Liver (tissue), 7 donors: ENCODE measurements at regions not wholly inside any gene's neighbourhood (a gene's known extent, or its start where the extent isn't known, plus 50 kb on each side); places are given as distances from the start of the nearest gene placed in this dataset.
"Not testable (repeated sequence)": the region's sequence is repeated elsewhere in the genome, so short reads cannot be mapped to it uniquely, and the experiment has no call there.

Source experiments
- DNase-seq: peaks from one replicate; pipeline ENCODE4 v3.0.0-alpha.2; 2017; ENCODE audit warnings: low spot score
- H3K27ac ChIP-seq, 2 donors: one replicate each; pipeline ENCODE4 v1.7.0; 2013; ENCODE audit warnings: inconsistent platforms in 2 of 2, low read length in 2 of 2, control low read depth in 1 of 2, low read depth in 1 of 2, mild to moderate bottlenecking in 1 of 2
- H3K27me3 ChIP-seq, 4 donors: one replicate each; pipeline versions ENCODE4 v1.6.1 to v1.7.0; 2013; ENCODE audit warnings: low read length in 3 of 4, inconsistent platforms in 1 of 4, mild to moderate bottlenecking in 1 of 4, moderate library complexity in 1 of 4; ENCODE audit not compliant: control insufficient read depth in 4 of 4, insufficient read depth in 4 of 4
- H3K36me3 ChIP-seq, 4 donors: one replicate each; pipeline versions ENCODE4 v1.6.1 to v1.7.0; 2013; ENCODE audit warnings: low read length in 3 of 4, mild to moderate bottlenecking in 3 of 4, low read depth in 1 of 4, moderate library complexity in 1 of 4; ENCODE audit not compliant: control insufficient read depth in 4 of 4, insufficient read depth in 3 of 4
- H3K4me1 ChIP-seq, 4 donors: one replicate each; pipeline versions ENCODE4 v1.6.1 to v1.7.0; 2013; ENCODE audit warnings: low read length in 3 of 4, mild to moderate bottlenecking in 3 of 4, moderate library complexity in 1 of 4; ENCODE audit not compliant: control insufficient read depth in 4 of 4, insufficient read depth in 4 of 4
- H3K4me3 ChIP-seq, 3 donors: one replicate each; pipeline versions ENCODE4 v1.6.1 to v1.7.0; 2013; ENCODE audit warnings: low read length in 3 of 3, control low read depth in 1 of 3, low read depth in 1 of 3, mild to moderate bottlenecking in 1 of 3
- H3K9ac ChIP-seq, 2 donors: one replicate each; pipeline ENCODE4 v1.7.0; 2013; ENCODE audit warnings: low read length in 2 of 2, mild to moderate bottlenecking in 2 of 2, moderate library complexity in 2 of 2, control low read depth in 1 of 2, low read depth in 1 of 2
- H3K9me3 ChIP-seq, 4 donors: one replicate each; pipeline versions ENCODE4 v1.6.1 to v1.7.0; 2013; ENCODE audit warnings: low read length in 3 of 4; ENCODE audit not compliant: control insufficient read depth in 4 of 4
- ATF3 ChIP-seq: IDR thresholded peaks from 2 replicates; pipeline ENCODE4 v1.6.1; 2016; ENCODE audit warnings: antibody characterized with exemption
- FOXA2 ChIP-seq: IDR thresholded peaks from 2 replicates; pipeline ENCODE4 v1.6.1; 2016; ENCODE audit warnings: antibody characterized with exemption
- HNF4A ChIP-seq, 2 donors: conservative IDR thresholded peaks; 2 replicates each; pipeline ENCODE4 v1.6.1; 2016; ENCODE audit warnings: antibody characterized with exemption in 2 of 2, mild to moderate bottlenecking in 2 of 2
- JUND ChIP-seq, 2 donors: IDR thresholded peaks; 2 replicates each; pipeline ENCODE4 v1.6.1; 2016; ENCODE audit warnings: antibody characterized with exemption in 2 of 2
- NR2F2 ChIP-seq: IDR thresholded peaks from 2 replicates; pipeline ENCODE4 v1.6.1; 2016; ENCODE audit warnings: antibody characterized with exemption
- RAD21 ChIP-seq, 2 donors: IDR thresholded peaks; 2 replicates each; pipeline ENCODE4 v1.6.1; 2016; ENCODE audit warnings: antibody characterized with exemption in 2 of 2, mild to moderate bottlenecking in 2 of 2
- SP1 ChIP-seq: IDR thresholded peaks from 2 replicates; pipeline ENCODE4 v1.6.1; 2018; ENCODE audit warnings: antibody characterized with exemption, mild to moderate bottlenecking
- TAF1 ChIP-seq: conservative IDR thresholded peaks from 2 replicates; pipeline ENCODE4 v1.6.1; 2016; ENCODE audit warnings: antibody characterized with exemption, mild to moderate bottlenecking
- WGBS: extraction: QIAGEN DNeasy Blood & Tissue Kit; methylation state at CpG from one replicate; pipeline ENCODE4 v1.1.7; 2013; 5-methylcytosine and 5-hydroxymethylcytosine counted together
- TF ChIP-seq, protein P1 (sequence below): IDR thresholded peaks from 2 replicates; pipeline ENCODE4 v1.6.1; 2016; ENCODE audit warnings: antibody characterized with exemption
- TF ChIP-seq, protein P2 (sequence below): IDR thresholded peaks from 2 replicates; pipeline ENCODE4 v1.6.1; 2016; ENCODE audit warnings: antibody characterized with exemption, mild to moderate bottlenecking
- donor health status: healthy.
- donor health status: healthy.
- donor health status: healthy.
- donor health status: healthy.

DNA sequence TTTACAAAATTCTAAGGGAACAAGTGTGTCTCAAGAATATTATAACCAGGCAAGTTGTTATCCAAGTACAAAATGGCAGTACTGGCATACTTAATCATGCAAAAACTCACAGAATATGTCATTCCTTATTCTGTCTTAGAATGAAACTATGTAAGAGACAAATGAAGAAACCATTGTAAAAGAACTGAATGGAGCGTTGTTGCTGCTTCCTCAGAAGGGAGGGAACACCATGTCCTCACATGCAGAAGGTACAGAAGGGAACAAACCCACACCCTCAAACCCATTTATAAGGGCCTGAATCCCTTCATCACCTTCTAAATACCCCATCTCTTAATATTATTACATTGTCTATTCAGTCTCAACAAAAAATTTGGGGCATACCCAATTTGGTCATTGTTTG lies 960.0 kb downstream of the LTN1 start:
- H3K27me3 ChIP-seq, H3K27ac ChIP-seq, H3K9ac ChIP-seq, H3K4me3 ChIP-seq, DNase-seq, H3K36me3 ChIP-seq, H3K4me1 ChIP-seq: not testable (repeated sequence)
- peaks cover 3 to 12% (median 5%) of the 10 kb centered on the region in 4 donors for H3K9me3 ChIP-seq
- WGBS: 95% methylated on average over 1 of the region's 1 CpG

DNA sequence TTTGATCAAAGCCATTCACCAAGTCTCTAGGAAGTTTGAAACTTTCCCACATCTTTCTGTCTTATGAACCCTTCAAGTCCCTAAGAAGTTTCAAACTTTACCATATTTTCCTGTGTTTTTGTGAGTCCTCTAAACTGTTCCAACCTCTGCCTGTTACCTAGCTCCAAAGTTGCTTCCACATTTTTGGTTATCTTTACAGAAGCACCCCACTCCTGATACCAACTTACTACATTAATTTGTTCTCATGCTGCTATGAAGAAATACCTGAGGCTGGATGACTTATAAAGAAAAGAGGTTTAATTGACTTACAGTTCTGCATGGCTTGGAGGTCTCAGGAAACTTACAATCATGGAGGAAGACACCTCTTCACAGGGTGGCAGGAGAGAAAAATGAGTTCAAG lies 961.6 kb downstream of the LTN1 start:
- not testable (repeated sequence) for H3K27me3 ChIP-seq, H3K4me1 ChIP-seq

DNA sequence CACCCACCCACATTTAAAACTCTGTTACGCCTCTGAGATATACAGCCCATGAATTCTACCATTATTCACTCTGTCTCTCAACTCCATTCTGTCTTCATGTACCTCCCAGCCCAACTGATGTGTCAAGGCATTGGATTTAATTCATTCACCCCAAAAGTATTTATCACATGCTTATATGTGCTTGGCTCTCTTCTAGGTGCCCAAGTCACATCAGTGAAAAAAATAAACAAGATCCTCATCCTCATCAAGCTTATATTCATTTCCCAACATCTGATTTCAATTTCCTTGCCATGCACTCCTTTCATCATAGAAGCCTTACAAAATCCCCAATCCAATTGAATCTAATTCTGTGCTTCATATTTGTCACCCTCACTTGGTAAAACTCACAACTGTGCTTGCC lies 967.6 kb downstream of the LTN1 start:
- H3K9me3 ChIP-seq: peaks cover 0 to 1% (median under 1%) of the 10 kb centered on the region in 4 donors
- H3K4me1 ChIP-seq: no peaks in the 10 kb centered on the region
- H3K27me3 ChIP-seq: no peaks in the 10 kb centered on the region
- WGBS: 98% methylated on average over 1 of the region's 1 CpG
- no peak for TF ChIP-seq FOXA2
- TF ChIP-seq HNF4A (conservative IDR thresholded peaks at IDR 0.05): no peak
- TF ChIP-seq ATF3: no peak
- no peak for TF ChIP-seq RAD21 (IDR thresholded peaks at IDR 0.05)
- TF ChIP-seq, protein P1, sequence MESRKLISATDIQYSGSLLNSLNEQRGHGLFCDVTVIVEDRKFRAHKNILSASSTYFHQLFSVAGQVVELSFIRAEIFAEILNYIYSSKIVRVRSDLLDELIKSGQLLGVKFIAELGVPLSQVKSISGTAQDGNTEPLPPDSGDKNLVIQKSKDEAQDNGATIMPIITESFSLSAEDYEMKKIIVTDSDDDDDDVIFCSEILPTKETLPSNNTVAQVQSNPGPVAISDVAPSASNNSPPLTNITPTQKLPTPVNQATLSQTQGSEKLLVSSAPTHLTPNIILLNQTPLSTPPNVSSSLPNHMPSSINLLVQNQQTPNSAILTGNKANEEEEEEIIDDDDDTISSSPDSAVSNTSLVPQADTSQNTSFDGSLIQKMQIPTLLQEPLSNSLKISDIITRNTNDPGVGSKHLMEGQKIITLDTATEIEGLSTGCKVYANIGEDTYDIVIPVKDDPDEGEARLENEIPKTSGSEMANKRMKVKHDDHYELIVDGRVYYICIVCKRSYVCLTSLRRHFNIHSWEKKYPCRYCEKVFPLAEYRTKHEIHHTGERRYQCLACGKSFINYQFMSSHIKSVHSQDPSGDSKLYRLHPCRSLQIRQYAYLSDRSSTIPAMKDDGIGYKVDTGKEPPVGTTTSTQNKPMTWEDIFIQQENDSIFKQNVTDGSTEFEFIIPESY: no peak
- no peak for TF ChIP-seq SP1
- TF ChIP-seq NR2F2: no peak
- no peak for TF ChIP-seq TAF1
- TF ChIP-seq, protein P2, sequence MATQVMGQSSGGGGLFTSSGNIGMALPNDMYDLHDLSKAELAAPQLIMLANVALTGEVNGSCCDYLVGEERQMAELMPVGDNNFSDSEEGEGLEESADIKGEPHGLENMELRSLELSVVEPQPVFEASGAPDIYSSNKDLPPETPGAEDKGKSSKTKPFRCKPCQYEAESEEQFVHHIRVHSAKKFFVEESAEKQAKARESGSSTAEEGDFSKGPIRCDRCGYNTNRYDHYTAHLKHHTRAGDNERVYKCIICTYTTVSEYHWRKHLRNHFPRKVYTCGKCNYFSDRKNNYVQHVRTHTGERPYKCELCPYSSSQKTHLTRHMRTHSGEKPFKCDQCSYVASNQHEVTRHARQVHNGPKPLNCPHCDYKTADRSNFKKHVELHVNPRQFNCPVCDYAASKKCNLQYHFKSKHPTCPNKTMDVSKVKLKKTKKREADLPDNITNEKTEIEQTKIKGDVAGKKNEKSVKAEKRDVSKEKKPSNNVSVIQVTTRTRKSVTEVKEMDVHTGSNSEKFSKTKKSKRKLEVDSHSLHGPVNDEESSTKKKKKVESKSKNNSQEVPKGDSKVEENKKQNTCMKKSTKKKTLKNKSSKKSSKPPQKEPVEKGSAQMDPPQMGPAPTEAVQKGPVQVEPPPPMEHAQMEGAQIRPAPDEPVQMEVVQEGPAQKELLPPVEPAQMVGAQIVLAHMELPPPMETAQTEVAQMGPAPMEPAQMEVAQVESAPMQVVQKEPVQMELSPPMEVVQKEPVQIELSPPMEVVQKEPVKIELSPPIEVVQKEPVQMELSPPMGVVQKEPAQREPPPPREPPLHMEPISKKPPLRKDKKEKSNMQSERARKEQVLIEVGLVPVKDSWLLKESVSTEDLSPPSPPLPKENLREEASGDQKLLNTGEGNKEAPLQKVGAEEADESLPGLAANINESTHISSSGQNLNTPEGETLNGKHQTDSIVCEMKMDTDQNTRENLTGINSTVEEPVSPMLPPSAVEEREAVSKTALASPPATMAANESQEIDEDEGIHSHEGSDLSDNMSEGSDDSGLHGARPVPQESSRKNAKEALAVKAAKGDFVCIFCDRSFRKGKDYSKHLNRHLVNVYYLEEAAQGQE: no peak
- TF ChIP-seq JUND (IDR thresholded peaks at IDR 0.05): no peak
- no peak overlapping the region for H3K27ac ChIP-seq
- no peak overlapping the region for H3K9ac ChIP-seq
- DNase-seq: no peak
- H3K36me3 ChIP-seq: no peaks in the 10 kb centered on the region
- H3K4me3 ChIP-seq: no peak overlapping the region

More for the DNA sequence above, 961.6 kb downstream of the LTN1 start:
- not testable (repeated sequence) for H3K4me3 ChIP-seq, H3K27ac ChIP-seq, H3K36me3 ChIP-seq, DNase-seq, H3K9ac ChIP-seq
- H3K9me3 ChIP-seq: peaks cover 3 to 12% (median 5%) of the 10 kb centered on the region in 4 donors
